HCT116 (cell line): ENCODE measurements at regions not wholly inside any gene's neighbourhood (a gene's known extent, or its start where the extent isn't known, plus 50 kb on each side); places are given as distances from the start of the nearest gene placed in this dataset.

Experiments
- ATAC-seq: fragments of 200-7000 bp; cut with Tn5 transposase; 2 replicates; pipeline ENCODE4 v1.9.1; 2020; ENCODE audit warnings: mild to moderate bottlenecking, moderate library complexity
- BruUV-seq: library from RNA; stranded (reverse); fragments of 400-500 nt; replicated peaks from 2 replicates; lab custom pipeline; 2021; lab: Mats Ljungman, UMichigan
- CTCF ChIA-PET: fragments of 300-600 bp; sonication (Branson Sonifier 250); formaldehyde crosslinking; loops from one replicate; lab custom pipeline; 2021; ENCODE audit warnings: antibody characterized with exemption; lab: Charles Lee
- POLR2A ChIA-PET: fragments of 300-600, 350-600 bp; sonication (Branson Sonifier 250); formaldehyde crosslinking; loops from one replicate; lab custom pipeline; 2021; ENCODE audit warnings: antibody characterized with exemption; lab: Charles Lee
- RAD21 ChIA-PET, 2 experiments: fragments of 300-600 bp; sonication (Branson Sonifier 250); formaldehyde crosslinking; loops; one replicate each; lab custom pipeline; 2023; ENCODE audit warnings: low total read pairs in 2 of 2; ENCODE audit not compliant: uncharacterized antibody in 2 of 2, unreplicated experiment in 2 of 2, low non-redundant PET in 1 of 2; lab: Charles Lee
- DNase-seq: peaks from one replicate; pipeline ENCODE4 v3.0.0-alpha.2; 2010; ENCODE audit warnings: low read depth, low spot score
- H2AFZ ChIP-seq: fragments of 200-600 bp; shearing (Covaris generic), sonication (generic); 2 replicates; pipeline ENCODE4 v1.6.1; 2017; ENCODE audit warnings: low read depth, mixed run types, mixed read lengths, antibody characterized with exemption, low read length; ENCODE audit not compliant: poor library complexity, severe bottlenecking
- H3K27ac ChIP-seq: 2 replicates; pipeline ENCODE4 v1.5.1; 2012; ENCODE audit warnings: low read depth, low read length
- H3K27me3 ChIP-seq: fragments of 200-600 bp; sonication (generic); 2 replicates; pipeline ENCODE4 v1.6.1; 2016; ENCODE audit warnings: mixed run types, low read length, mixed read lengths; ENCODE audit not compliant: insufficient read depth
- H3K36me3 ChIP-seq, 2 experiments: fragments of 200-500 bp in 1 of 2; fragments of 200-600 bp in 1 of 2; sonication (Bioruptor generic) in 1 of 2; sonication (generic) in 1 of 2; 2 replicates each; pipeline versions ENCODE4 v1.5.1 to v1.6.1; 2014 to 2016; ENCODE audit warnings: low read length in 2 of 2, inconsistent platforms in 1 of 2, mixed read lengths in 1 of 2, mixed run types in 1 of 2; ENCODE audit not compliant: insufficient read depth in 2 of 2, control insufficient read depth in 1 of 2
- H3K4me1 ChIP-seq, 2 experiments: fragments of 200-600 bp in 1 of 2; sonication (generic) in 1 of 2; 2 replicates each; pipeline versions ENCODE4 v1.5.1 to v1.6.1; 2012 to 2017; ENCODE audit warnings: low read length in 2 of 2, inconsistent platforms in 1 of 2, mild to moderate bottlenecking in 1 of 2, mixed read lengths in 1 of 2, mixed run types in 1 of 2, moderate library complexity in 1 of 2; ENCODE audit not compliant: insufficient read depth in 2 of 2, control insufficient read depth in 1 of 2
- H3K4me2 ChIP-seq: fragments of 200-600 bp; sonication (generic); 2 replicates; pipeline ENCODE4 v1.6.1; 2017; ENCODE audit warnings: mixed run types, low read length, mixed read lengths
- H3K4me3 ChIP-seq, 2 experiments: fragments of 200-600 bp in 1 of 2; sonication (generic) in 1 of 2; replicated peaks in 1 of 2; 2 replicates each; pipeline ENCODE4 v1.5.1; 2011 to 2016; ENCODE audit warnings: low read length in 2 of 2, control low read depth in 1 of 2, low read depth in 1 of 2, mild to moderate bottlenecking in 1 of 2, mixed read lengths in 1 of 2, mixed run types in 1 of 2
- H3K79me2 ChIP-seq: fragments of 200-600 bp; sonication (generic); 2 replicates; pipeline ENCODE4 v1.6.1; 2017; ENCODE audit warnings: mild to moderate bottlenecking, mixed run types, low read length, moderate library complexity, mixed read lengths; ENCODE audit not compliant: insufficient read depth
- H3K9ac ChIP-seq: fragments of 200-600 bp; sonication (generic); 2 replicates; pipeline ENCODE4 v1.6.1; 2016; ENCODE audit warnings: low read length, mixed read lengths
- H3K9me2 ChIP-seq: fragments of 200-600 bp; sonication (generic), shearing (Covaris generic); 2 replicates; pipeline ENCODE4 v1.6.1; 2017; ENCODE audit warnings: mixed run types, mild to moderate bottlenecking, moderate library complexity; ENCODE audit not compliant: insufficient read depth
- H3K9me3 ChIP-seq, 2 experiments: fragments of 200-500 bp in 1 of 2; fragments of 200-600 bp in 1 of 2; sonication (Bioruptor generic) in 1 of 2; sonication (generic) in 1 of 2; 2 replicates each; pipeline ENCODE4 v1.6.1; 2014 to 2017; ENCODE audit warnings: low read length in 2 of 2, mixed read lengths in 2 of 2, inconsistent platforms in 1 of 2, low read depth in 1 of 2, mild to moderate bottlenecking in 1 of 2, mixed run types in 1 of 2, moderate library complexity in 1 of 2; ENCODE audit not compliant: control insufficient read depth in 1 of 2, insufficient read depth in 1 of 2
- H4K20me1 ChIP-seq: fragments of 200-600 bp; sonication (generic), shearing (Covaris generic); 2 replicates; pipeline ENCODE4 v1.6.1; 2017; ENCODE audit warnings: mixed run types, mild to moderate bottlenecking, moderate library complexity; ENCODE audit not compliant: insufficient read depth
- CEBPB ChIP-seq: IDR thresholded peaks from 2 replicates; pipeline ENCODE4 v1.6.1; 2012; ENCODE audit warnings: low read depth
- EGR1 ChIP-seq: IDR thresholded peaks from 2 replicates; pipeline ENCODE4 v1.6.1; 2012; ENCODE audit warnings: low read depth
- EZH2 ChIP-seq: fragments of 200-600 bp; sonication (generic); IDR thresholded peaks from 2 replicates; pipeline ENCODE4 v1.6.1; 2017; ENCODE audit warnings: antibody characterized with exemption, mixed run types
- FOSL1 ChIP-seq: IDR thresholded peaks from 2 replicates; pipeline ENCODE4 v1.6.1; 2012; ENCODE audit warnings: low read depth
- POLR2A ChIP-seq: IDR thresholded peaks from 2 replicates; pipeline ENCODE4 v1.7.0; 2011; ENCODE audit warnings: borderline replicate concordance; ENCODE audit not compliant: insufficient read depth, insufficient read length; ENCODE audit errors: extremely low read depth
- POLR2AphosphoS5 ChIP-seq: IDR thresholded peaks from 2 replicates; pipeline ENCODE4 v1.6.1; 2011; ENCODE audit warnings: mild to moderate bottlenecking, low read depth, low read length, moderate library complexity
- RAD21 ChIP-seq: IDR thresholded peaks from 2 replicates; pipeline ENCODE4 v1.6.1; 2012; ENCODE audit warnings: low read depth, mild to moderate bottlenecking
- SP1 ChIP-seq: IDR thresholded peaks from 2 replicates; pipeline ENCODE4 v1.6.1; 2012; ENCODE audit warnings: low read depth
- SRF ChIP-seq: IDR thresholded peaks from 2 replicates; pipeline ENCODE4 v1.6.1; 2012; ENCODE audit warnings: low read depth
- TCF7L2 ChIP-seq: IDR thresholded peaks from 2 replicates; pipeline ENCODE4 v1.7.0; 2011; ENCODE audit warnings: borderline replicate concordance, inconsistent platforms; ENCODE audit not compliant: insufficient read depth, insufficient read length; ENCODE audit errors: extremely low read depth
- ZNF274 ChIP-seq: fragments of 200-500 bp; sonication (Bioruptor generic); IDR thresholded peaks from 2 replicates; pipeline ENCODE4 v1.6.1; 2014; ENCODE audit warnings: mild to moderate bottlenecking, low read depth, low read length, inconsistent platforms
- intact Hi-C: fragments of 100-400 bp; cut with micrococcal nuclease; formaldehyde crosslinking; loops from 2 replicates; pipeline ENCODE4 v1.10.0; 2022
- TF ChIP-seq, protein P1 (sequence below), 3 experiments: fragments of 200-600 bp in 1 of 3; sonication (generic) in 1 of 3; IDR thresholded peaks in 2 of 3; conservative IDR thresholded peaks in 1 of 3; 2 replicates each; pipeline ENCODE4 v1.5.1; 2012 to 2017; ENCODE audit warnings: low read depth in 2 of 3, low read length in 2 of 3, antibody characterized with exemption in 1 of 3, borderline replicate concordance in 1 of 3, control low read depth in 1 of 3, mild to moderate bottlenecking in 1 of 3, mixed read lengths in 1 of 3, mixed run types in 1 of 3, moderate library complexity in 1 of 3; ENCODE audit not compliant: insufficient read depth in 1 of 3
- TF ChIP-seq, protein P2 (sequence below): IDR thresholded peaks from 2 replicates; pipeline ENCODE4 v1.6.1; 2011; ENCODE audit warnings: mild to moderate bottlenecking, low read length, moderate library complexity; ENCODE audit not compliant: insufficient replicate concordance; ENCODE audit errors: extremely low read depth

DNA sequence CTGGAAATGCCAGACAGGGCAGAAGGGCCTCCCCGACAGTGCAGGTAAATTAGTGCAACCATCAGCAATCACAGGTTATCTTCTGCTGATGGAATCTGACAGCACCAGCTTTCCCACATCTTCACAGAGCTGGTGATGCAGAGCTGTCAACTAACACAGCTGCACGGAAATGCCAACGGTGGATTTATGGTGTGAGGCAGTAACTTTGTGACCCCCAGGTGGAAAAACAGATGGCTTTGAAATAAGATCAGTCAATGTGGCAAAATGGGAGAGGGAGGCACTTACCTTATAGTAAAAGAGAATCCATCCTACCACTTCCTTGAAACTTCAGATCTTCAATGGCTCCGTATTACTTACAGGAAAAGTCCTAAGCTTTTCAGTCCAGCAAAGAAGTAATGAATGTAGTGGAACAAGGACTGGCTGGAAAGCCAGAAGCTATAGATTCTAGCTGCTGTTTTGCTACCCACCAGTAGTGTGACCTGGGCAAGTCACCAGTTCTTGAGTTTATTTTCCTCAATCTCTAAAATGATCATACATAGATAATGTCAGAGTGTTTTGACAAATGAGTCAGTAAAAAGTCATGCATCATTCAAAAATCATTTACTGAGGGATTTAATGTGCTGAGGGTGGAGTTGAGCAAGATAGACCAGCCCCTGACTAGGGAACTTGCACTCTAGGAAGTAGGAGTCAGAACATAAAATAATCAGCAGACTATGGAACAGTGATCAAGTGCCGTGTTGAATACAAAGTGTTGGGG is 245.7 kb upstream of the JUN start:
- H4K20me1 ChIP-seq = no peaks in the 10 kb centered on the region
- H3K4me3 ChIP-seq = no peak overlapping the region
- no peak overlapping the region for H3K4me2 ChIP-seq
- no peak for DNase-seq
- no peak overlapping the region for H3K9ac ChIP-seq
- H3K36me3 ChIP-seq = no peaks in the 10 kb centered on the region
- no TSS peak for BruUV-seq
- H3K27me3 ChIP-seq = no peaks in the 10 kb centered on the region
- POLR2A ChIA-PET = no interaction called here
- CTCF ChIA-PET = interaction anchor here (1.1 kb wide), 1 partner anchor 9 kb away, joined by 4 read pairs; no protein-coding TSS in a partner anchor
- no peak overlapping the region for H3K27ac ChIP-seq
- RAD21 ChIA-PET = no interaction called here
- intact Hi-C loops = no loop called here
- H3K9me2 ChIP-seq = no peaks in the 10 kb centered on the region
- no peaks in the 10 kb centered on the region for H3K9me3 ChIP-seq
- H3K79me2 ChIP-seq = no peaks in the 10 kb centered on the region
- TF ChIP-seq CEBPB = no peak
- TF ChIP-seq EGR1 = no peak
- no peak for TF ChIP-seq ZNF274
- TF ChIP-seq EZH2 = no peak
- ATAC-seq = no peak
- peaks cover 0 to 6% of the 10 kb centered on the region in 2 experiments; a peak in 1 of 4 replicates for H3K4me1 ChIP-seq
- H2AFZ ChIP-seq = no peak overlapping the region

DNA sequence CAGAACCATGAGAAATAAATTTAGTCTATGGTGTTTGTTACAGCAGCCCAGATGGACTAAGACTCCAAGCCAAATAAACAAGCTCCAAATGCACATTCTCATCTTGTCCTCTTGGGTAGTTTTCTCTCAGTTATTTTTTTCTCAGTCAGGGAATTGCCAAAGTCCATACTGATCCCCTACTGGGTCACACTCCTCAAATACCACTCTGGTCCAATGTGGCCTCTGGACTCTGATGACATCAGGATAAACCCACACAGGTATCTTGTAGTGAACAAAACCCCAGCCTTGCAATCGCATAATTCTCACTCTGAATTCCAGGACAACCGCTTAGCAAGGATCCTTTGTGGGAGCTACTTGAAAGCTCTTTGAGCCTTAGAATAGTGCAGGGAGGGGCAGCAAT is 248.4 kb upstream of the JUN start:
- Histone ChIP-seq H3K79me2 (no peaks in the 10 kb centered on the region), H3K4me1 (no peaks in the 10 kb centered on the region), H3K9me2 (no peaks in the 10 kb centered on the region), H3K9me3 (no peaks in the 10 kb centered on the region), H3K4me2 (no peak overlapping the region), H3K36me3 (no peaks in the 10 kb centered on the region), H3K4me3 (no peak overlapping the region), H3K9ac (no peak overlapping the region), H3K27ac (no peak overlapping the region), H4K20me1 (no peaks in the 10 kb centered on the region), H3K27me3 (no peaks in the 10 kb centered on the region), H2AFZ (no peak overlapping the region)
- no TSS peak for BruUV-seq
- POLR2A ChIA-PET = interaction anchor here (1.6 kb wide), 1 partner anchor 9 kb away, joined by 3 read pairs; no protein-coding TSS in a partner anchor
- DNase-seq (no peak), ATAC-seq (no peak)
- intact Hi-C loops = no loop called here
- CTCF ChIA-PET = no interaction called here
- TF ChIP-seq POLR2A (no peak), TCF7L2 (no peak), EZH2 (no peak), POLR2AphosphoS5 (no peak), SRF (no peak), RAD21 (no peak), FOSL1 (no peak), SP1 (no peak)
- TF ChIP-seq, protein P1, sequence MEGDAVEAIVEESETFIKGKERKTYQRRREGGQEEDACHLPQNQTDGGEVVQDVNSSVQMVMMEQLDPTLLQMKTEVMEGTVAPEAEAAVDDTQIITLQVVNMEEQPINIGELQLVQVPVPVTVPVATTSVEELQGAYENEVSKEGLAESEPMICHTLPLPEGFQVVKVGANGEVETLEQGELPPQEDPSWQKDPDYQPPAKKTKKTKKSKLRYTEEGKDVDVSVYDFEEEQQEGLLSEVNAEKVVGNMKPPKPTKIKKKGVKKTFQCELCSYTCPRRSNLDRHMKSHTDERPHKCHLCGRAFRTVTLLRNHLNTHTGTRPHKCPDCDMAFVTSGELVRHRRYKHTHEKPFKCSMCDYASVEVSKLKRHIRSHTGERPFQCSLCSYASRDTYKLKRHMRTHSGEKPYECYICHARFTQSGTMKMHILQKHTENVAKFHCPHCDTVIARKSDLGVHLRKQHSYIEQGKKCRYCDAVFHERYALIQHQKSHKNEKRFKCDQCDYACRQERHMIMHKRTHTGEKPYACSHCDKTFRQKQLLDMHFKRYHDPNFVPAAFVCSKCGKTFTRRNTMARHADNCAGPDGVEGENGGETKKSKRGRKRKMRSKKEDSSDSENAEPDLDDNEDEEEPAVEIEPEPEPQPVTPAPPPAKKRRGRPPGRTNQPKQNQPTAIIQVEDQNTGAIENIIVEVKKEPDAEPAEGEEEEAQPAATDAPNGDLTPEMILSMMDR (IDR thresholded peaks at IDR 0.05 in 2 of 3, conservative IDR thresholded peaks at IDR 0.05 in 1 of 3; ENCODE audit: borderline replicate concordance in 1 of 3, insufficient read depth in 1 of 3, low read depth in 2 of 3, low read length in 2 of 3) = no peak
- TF ChIP-seq, protein P2, sequence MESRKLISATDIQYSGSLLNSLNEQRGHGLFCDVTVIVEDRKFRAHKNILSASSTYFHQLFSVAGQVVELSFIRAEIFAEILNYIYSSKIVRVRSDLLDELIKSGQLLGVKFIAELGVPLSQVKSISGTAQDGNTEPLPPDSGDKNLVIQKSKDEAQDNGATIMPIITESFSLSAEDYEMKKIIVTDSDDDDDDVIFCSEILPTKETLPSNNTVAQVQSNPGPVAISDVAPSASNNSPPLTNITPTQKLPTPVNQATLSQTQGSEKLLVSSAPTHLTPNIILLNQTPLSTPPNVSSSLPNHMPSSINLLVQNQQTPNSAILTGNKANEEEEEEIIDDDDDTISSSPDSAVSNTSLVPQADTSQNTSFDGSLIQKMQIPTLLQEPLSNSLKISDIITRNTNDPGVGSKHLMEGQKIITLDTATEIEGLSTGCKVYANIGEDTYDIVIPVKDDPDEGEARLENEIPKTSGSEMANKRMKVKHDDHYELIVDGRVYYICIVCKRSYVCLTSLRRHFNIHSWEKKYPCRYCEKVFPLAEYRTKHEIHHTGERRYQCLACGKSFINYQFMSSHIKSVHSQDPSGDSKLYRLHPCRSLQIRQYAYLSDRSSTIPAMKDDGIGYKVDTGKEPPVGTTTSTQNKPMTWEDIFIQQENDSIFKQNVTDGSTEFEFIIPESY = no peak
- RAD21 ChIA-PET = no interaction called here
